ENCODE measurements at regions not wholly inside any gene's neighbourhood (a gene's known extent, or its start where the extent isn't known, plus 50 kb on each side); places are given as distances from the start of the nearest gene placed in this dataset.

GRCh38 chr4:147138171-147138570 lies 192.5 kb upstream of the TTC29 start:
- no peak for ATAC-seq
- TF ChIP-seq CSDC2 (CRISPR knock-in tag; IDR thresholded peaks at IDR 0.05) (no peak), TSHZ2 (CRISPR knock-in tag; IDR thresholded peaks at IDR 0.05) (no peak), POU6F1 (CRISPR knock-in tag; IDR thresholded peaks at IDR 0.05; ENCODE audit: borderline replicate concordance, low read depth) (no peak), PPARA (CRISPR knock-in tag; IDR thresholded peaks at IDR 0.05; ENCODE audit: borderline replicate concordance) (no peak), TCF4 (CRISPR knock-in tag; IDR thresholded peaks at IDR 0.05; ENCODE audit: borderline replicate concordance) (no peak), ESRRG (CRISPR knock-in tag; IDR thresholded peaks at IDR 0.05) (no peak), ZNF8 (CRISPR knock-in tag; IDR thresholded peaks at IDR 0.05) (no peak), ARNTL (CRISPR knock-in tag; IDR thresholded peaks at IDR 0.05; ENCODE audit: borderline replicate concordance, low read depth) (no peak), PATZ1 (CRISPR knock-in tag; IDR thresholded peaks at IDR 0.05; ENCODE audit: borderline replicate concordance) (no peak), CREB5 (CRISPR knock-in tag; IDR thresholded peaks at IDR 0.05; ENCODE audit: low read depth) (no peak), SNAI2 (CRISPR knock-in tag; IDR thresholded peaks at IDR 0.05) (no peak)

GRCh38 chr4:147139455-147140198 lies 194.0 kb upstream of the TTC29 start:
- ATAC-seq, result no peak
- TF ChIP-seq GLIS3 (CRISPR knock-in tag; IDR thresholded peaks at IDR 0.05) (no peak), CSDC2 (CRISPR knock-in tag; IDR thresholded peaks at IDR 0.05) (no peak), CSRNP3 (CRISPR knock-in tag; IDR thresholded peaks at IDR 0.05) (no peak), BACH2 (CRISPR knock-in tag; IDR thresholded peaks at IDR 0.05; ENCODE audit: borderline replicate concordance) (no peak), PPARA (CRISPR knock-in tag; IDR thresholded peaks at IDR 0.05; ENCODE audit: borderline replicate concordance) (no peak), ARNTL (CRISPR knock-in tag; IDR thresholded peaks at IDR 0.05; ENCODE audit: borderline replicate concordance, low read depth) (no peak), ZFP3 (CRISPR knock-in tag; IDR thresholded peaks at IDR 0.05) (no peak), ZNF565 (CRISPR knock-in tag; conservative IDR thresholded peaks at IDR 0.05; ENCODE audit: low read depth) (no peak), CREB5 (CRISPR knock-in tag; IDR thresholded peaks at IDR 0.05; ENCODE audit: low read depth) (no peak)

GRCh38 chr4:147151763-147152162 lies 206.1 kb upstream of the TTC29 start:
- ATAC-seq, result no peak
- TF ChIP-seq RARB (CRISPR knock-in tag; IDR thresholded peaks at IDR 0.05) (no peak), PATZ1 (CRISPR knock-in tag; IDR thresholded peaks at IDR 0.05; ENCODE audit: borderline replicate concordance) (no peak), SNAI2 (CRISPR knock-in tag; IDR thresholded peaks at IDR 0.05) (no peak), ZNF565 (CRISPR knock-in tag; conservative IDR thresholded peaks at IDR 0.05; ENCODE audit: low read depth) (no peak)
